SH-SY5Y (cell line): ENCODE measurements at regions not wholly inside any gene's neighbourhood (a gene's known extent, or its start where the extent isn't known, plus 50 kb on each side); places are given as distances from the start of the nearest gene placed in this dataset.

ENCODE experiments used
- GATA2 ChIP-seq: IDR thresholded peaks from 2 replicates; pipeline ENCODE4 v1.6.1; 2011; ENCODE audit warnings: mild to moderate bottlenecking, low read depth, low read length
- GATA3 ChIP-seq: IDR thresholded peaks from 2 replicates; pipeline ENCODE4 v1.6.1; 2011; ENCODE audit warnings: low read depth, mild to moderate bottlenecking, low read length, moderate library complexity

DNA sequence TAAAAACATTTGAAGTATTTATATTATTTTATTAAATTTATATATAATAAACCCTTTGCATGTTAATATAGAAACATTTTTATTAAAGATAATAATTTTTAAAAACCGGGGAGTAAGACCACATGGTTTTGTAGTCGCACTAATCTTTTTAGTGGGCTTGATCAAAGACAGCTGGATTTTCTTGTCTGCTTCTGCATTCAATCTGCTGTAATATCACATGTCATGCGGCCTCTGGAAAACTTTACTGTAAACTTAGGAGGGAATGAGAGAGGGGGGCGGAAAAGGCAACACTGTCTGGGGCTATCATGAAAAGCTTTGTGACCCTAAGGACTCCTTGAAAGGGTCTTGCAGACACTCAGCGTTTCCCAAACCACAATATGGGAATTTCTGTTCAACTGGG lies 62.8 kb upstream of the NLGN4X start:
- TF ChIP-seq GATA2 = no peak
- TF ChIP-seq GATA3 = no peak
